ENCODE measurements at regions not wholly inside any gene's neighbourhood (a gene's known extent, or its start where the extent isn't known, plus 50 kb on each side); places are given as distances from the start of the nearest gene placed in this dataset.
A peak's percentile ranks its signal among the peaks of the same experiment; 100 is the strongest.

DNA sequence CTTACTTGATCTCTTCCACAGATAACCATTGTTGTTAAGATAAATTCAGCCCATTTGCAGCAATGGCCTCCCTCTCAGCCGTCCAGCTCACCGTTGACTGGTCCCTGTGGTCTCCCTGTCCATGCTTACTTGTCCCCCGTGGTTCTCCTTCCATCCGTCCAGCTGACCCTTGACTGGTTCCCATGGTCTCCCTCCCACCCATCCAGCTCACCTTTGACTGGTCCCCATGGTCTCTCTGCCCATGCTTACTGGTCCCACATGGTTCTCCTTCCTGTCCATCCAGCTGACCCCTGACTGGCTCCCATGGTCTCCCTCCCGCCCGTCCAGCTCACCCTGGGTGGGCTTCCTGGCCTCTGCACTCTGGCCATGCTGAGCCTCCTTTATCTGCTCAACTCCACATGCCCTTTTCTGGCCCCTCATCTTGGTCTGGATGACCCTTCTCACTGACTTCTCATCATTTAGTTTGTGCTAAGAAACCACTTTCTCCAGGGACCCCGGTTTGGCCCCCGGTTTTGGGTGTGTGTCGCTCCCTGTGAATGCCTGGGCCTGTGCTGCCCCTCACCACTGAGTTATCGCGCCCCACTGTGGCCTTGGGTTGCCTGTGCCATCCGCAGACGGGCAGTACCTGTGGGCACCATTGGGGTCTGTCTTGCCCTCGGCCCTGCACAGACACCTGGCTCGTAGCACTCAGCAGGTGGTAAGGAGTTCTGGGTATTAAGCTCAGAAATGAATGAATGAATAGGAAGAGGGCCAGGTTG lies 146.4 kb downstream of the ERMARD start:
- no peak for DNase-seq

DNA sequence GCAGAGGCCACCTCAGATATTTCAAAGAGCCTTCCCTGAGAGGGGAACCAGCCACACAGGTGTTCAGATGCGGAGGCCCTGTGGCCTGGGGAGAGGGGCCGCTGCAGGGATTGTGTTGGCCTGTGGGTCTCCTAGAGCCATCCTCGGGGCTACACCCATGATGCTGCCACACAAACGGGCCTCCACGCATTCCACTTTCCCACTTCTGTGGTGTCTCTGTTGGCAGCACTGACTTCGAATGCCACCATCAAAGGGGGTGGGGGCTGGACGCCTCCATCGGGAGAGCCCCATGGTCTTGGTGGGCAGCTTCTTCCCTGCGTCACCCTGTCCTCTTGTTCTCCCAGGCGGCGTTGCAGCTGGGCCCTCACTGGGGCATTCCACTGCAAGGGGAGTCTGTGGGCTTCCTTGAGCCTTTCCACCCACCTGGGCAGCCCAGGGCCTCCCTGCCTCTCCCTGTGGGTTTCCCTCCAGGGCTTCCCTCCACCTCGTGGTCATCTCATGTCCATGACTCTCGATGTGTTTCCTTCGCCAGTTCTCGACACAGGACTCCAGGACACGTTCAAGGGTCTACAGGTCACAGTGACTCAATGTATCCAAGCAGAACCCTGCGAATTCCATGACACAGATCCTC lies 145.5 kb downstream of the ERMARD start:
- DNase-seq: no peak

DNA sequence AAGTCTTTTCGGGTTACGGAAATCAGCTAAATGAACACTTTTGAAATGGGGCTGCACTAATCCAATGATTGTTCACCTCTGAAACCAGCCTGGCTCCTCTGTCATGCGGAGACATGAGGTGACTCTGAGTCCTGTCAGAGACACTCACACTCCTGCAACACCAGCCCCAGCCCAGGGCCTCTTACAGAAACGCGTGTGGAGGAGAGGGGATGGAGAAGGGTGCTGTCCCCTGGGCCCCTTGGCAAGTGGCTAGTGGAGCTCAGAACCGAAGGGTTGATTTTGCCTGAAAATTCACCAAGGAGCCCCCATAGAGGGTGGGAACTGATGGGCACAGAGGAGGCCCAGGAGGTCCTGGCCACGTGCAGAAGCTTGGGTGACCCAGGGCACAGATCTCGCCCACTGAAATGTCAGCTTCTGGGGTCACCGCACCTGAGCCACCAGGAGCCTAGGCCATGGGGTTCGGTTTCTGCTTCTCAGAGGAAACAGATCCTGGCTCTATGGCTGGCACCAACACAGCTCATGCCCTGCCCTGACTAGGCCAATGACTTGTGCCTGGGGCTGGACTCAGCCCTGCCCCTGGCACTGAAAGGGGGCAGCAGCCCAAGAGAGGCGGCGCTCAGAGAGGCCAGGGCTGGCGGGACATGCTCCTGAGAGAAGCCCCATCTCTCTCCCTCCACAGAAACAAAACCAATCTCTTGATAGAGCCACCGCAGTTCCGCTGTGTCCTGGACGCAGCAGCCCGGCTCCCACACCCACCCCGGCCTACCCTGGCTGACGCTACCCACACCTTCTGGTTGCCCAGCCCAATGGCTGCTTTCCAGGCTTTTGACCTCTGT lies 144.7 kb downstream of the ERMARD start:
- no peak for DNase-seq

- no peak for DNase-seq
Measured at GRCh38 chr6:169895000-169895759, 143.8 kb downstream of the ERMARD start.

- no peak for DNase-seq
Measured at GRCh38 chr6:169894377-169894960, 143.0 kb downstream of the ERMARD start.

DNA sequence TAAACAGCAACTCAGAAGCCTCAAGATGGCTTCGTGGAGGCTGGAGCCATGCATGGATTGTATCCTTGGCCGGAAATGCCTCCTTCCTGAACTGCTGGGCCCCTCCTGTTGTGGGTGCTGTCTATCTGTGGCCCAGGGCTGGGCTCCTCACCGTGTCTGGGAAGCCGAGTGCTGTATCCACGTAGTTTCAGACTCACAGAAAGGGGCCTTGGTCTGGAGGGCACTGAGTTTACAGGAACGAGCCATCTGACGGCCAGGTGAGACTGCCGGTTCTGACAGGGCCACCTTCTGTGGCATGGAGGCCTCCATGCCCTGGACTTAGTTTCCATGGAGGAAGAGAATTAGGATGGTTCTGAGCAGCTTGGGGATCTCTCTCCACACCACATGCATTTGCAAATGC lies 142.2 kb downstream of the ERMARD start:
- DNase-seq: no peak

DNA sequence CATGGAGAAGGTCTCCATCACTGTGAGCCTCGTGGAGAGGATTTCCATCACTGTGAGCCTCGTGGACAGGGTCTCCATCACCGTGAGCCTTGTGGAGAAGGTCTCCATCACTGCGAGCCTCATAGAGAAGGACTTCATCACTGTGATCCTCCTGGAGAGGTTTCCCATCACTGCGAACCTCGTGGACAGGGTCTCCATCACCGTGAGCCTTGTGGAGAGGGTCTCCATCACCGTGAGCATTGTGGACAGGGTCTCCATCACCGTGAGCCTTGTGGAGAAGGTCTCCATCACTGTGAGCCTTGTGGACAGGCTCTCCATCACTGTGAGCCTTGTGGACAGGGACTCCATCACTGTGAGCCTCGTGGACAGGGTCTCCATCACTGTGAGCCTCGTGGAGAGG lies 140.4 kb downstream of the ERMARD start:
- DNase-seq: no peak

- DNase-seq: no peak
Measured at GRCh38 chr6:169891421-169891820, 140.0 kb downstream of the ERMARD start.

- no peak for DNase-seq
Measured at GRCh38 chr6:169890901-169891300, 139.5 kb downstream of the ERMARD start.

DNA sequence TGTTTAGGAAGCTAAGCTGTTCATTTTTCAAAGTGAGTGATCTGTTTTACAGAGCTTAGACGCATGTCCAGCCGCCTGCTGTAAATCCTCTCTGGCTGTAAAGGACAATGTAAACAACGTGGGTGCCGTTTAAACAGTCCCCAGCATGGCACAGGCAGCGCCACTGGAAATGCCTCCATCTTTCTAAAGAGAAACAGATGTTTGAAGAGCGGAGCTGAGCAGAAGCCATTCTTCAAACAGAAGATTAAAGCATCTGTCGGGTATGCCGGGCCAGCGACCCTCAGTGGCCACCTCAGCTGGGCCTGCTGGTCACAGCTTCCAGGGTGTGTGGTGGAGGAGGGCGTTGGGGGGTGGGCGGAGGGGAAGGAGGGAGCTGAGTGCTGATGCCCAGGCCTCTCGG lies 138.6 kb downstream of the ERMARD start:
- no peak for DNase-seq

DNA sequence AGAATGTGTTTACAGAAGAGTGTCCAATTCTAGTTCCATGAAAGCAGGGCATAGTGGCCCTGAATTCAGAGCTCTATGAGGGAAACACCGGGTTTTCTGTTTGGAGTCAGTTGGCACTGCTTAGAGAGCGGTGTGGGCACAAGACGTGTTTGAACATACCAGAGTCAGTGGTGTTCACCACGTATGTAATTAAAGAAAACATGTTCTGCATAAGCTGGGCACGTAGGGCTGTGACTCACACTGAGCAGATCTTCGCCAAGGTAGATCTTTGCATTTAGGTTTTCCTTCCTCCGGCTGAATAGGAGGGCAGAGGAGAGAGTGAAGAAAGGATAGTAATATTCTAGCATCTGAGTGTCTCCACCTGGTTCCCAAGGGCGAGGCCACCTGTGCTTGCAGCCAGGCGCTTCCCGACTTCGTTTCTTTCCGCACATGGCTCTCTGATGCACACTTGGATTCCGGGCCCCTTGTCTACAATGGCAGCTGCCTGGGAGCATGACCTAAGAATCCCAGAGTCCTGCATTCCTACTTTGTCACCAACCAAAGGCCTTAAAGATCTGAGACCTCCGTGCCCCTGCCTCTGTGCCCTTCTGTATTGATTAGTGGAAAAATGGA lies 136.2 kb downstream of the ERMARD start:
- DNase-seq: no peak

DNA sequence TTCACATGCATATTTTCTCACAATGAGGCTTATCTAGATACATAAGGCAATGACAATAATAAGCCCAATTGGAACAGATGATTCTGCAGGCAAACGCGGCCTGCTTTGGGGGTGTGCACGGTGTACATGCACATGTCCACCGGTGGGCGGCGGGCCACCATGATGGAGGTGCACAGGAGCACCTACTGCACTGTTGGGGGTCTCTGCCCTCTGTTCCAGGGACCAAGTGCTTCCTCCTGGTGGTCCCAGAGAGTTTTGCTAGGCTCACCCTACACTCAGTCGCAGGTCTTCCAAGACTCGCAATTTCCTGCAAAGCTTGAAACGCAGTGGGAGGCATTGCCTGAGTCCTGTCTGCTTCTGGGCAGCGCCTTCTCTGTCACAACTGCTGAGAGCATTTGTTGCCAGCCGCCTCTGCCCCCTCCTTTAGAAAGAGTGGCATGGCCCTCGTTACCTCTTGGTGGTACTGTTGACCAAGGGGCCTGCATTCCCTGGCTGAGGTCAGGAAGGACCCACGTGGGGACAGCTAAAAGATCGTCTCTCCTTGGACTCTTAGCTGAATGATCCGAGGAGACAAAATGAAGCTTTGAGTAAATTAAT lies 135.3 kb downstream of the ERMARD start:
- DNase-seq: no peak

- DNase-seq: no peak
Measured at GRCh38 chr6:169885831-169886230, 134.4 kb downstream of the ERMARD start.

GRCh38 chr6:169885131-169885530 lies 133.7 kb downstream of the ERMARD start:
- no peak for DNase-seq

GRCh38 chr6:169884158-169884557 lies 132.7 kb downstream of the ERMARD start:
- DNase-seq: no peak

DNA sequence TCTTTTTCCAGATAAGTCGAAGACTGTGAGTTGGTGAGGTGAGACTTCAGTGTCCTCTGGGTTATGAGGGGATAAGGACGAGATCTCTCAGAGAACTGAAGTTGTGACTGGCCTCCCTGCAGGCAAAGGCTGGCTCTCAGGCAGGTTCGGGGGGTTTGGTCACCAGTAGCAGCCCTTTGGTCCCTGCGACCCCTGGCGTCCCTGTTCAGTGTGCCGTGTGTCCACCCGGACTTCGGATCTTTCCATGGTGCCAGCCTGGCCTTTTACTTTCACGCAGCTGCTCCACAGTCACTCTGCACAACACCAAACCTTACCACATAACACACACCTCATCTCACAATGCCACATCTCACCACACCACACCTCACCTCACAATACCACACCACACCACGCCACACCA lies 131.9 kb downstream of the ERMARD start:
- no peak for DNase-seq

DNA sequence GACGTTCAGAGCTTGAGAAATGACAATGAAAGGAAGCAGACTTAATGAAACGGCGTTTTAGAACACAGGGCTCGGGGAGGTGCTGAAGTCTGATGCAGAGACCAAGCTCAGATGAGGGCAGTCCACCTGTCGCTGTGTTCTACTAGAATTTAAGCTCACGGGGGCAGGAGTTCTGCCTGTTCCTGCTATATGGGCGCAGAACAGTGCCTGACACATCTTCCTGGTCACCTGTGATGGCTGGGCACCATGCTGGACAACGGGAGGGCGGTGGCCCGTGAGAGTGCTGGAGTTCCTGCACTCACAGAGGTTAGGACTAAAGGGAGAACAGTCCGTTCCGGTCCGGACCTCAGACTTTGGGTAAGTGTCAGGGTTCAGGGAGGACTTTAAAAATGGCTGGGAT lies 130.6 kb downstream of the ERMARD start:
- DNase-seq: no peak

DNA sequence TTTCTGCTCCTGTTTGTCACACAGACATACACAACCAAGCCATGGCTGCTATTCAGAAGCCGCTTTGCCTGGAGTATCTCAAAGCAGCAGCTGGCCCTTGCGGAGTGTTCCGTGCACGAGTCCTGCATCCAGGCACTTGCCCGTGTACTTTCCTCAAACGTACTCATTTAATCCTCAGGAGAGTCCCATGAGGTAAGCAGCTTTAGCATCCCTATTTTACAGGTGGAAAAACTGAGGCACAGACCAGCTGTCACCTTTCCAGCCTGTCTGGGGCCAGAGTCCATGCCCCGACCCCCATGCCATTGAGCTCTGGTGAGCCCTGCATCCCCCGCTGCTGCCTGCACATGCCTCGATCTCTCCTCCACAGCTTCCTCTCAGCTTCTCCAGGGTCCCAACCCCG lies 130.0 kb downstream of the ERMARD start:
- DNase-seq: no peak

- DNase-seq: no peak
Measured at GRCh38 chr6:169880516-169880915, 129.1 kb downstream of the ERMARD start.

GRCh38 chr6:169869301-169869700 lies 117.9 kb downstream of the ERMARD start:
- DNase-seq: no peak

DNA sequence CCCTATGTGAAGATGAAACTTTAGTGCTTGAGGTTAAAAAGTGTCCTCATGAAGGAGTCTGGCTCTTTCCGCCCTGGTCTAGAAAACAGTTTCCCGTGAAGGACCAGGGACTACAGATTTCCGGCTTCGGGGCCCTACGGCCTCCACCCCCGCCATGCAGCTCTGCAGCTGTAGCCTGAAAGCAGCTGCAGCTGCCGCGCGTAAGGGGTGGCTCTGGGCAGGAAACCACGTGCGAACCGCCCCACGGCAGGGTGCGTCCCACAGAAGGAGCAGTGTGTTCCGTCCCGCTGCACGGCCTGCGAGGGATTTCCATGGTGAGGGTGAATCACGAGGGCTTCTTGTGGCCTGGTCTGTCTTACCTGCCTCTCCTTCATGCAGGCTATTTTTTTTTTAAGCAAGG lies 117.0 kb downstream of the ERMARD start:
- DNase-seq: peak; percentile 73

DNA sequence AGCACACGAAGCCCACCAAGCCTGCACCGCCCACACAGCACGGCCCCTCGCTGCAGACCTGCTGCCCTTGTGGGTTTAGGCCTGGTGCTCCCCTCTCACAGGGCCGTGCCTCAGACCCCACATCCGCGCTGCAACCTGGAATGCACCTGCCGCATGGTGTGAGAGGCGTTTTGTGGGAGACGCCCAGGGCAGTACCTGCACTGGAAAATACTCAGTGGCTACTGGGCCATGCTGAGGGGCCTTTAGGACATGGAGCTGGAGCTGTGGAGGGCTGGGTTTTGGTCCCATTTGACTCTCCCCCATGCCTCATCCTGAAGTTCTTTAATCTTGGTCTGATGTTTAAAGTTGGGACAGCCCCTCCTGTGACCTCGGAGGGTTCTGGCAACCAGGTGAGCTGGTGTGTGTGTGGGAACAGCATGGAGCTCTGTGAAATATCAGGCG lies 116.3 kb downstream of the ERMARD start:
- no peak for DNase-seq

Measured in activated effector memory CD4-positive, alpha-beta T cell treated with anti-CD3 and anti-CD28 coated beads, Interleukin-2, amount 50 U/mL, for 16 hours (primary cell).